SK-N-SH (cell line): ENCODE measurements at regions not wholly inside any gene's neighbourhood (a gene's known extent, or its start where the extent isn't known, plus 50 kb on each side); places are given as distances from the start of the nearest gene placed in this dataset.

Experiments
- CTCF ChIA-PET: fragments of 300-600, 350-600 bp; formaldehyde crosslinking; extraction: SDS; loops from one replicate; lab custom pipeline; 2021; lab: Yijun Ruan, JAX
- POLR2A ChIA-PET: fragments of 350-600 bp; sonication (Branson Sonifier 250); formaldehyde crosslinking; extraction: SDS; loops from one replicate; lab custom pipeline; 2020; ENCODE audit warnings: antibody characterized with exemption, inconsistent platforms; lab: Yijun Ruan, JAX
- DNase-seq: peaks from one replicate; pipeline ENCODE4 v3.0.0; 2012
- H2AFZ ChIP-seq: fragments of 200-600 bp; sonication (generic); 2 replicates; pipeline ENCODE4 v1.8.1; 2016; ENCODE audit warnings: antibody characterized with exemption, mild to moderate bottlenecking, low read depth
- H3F3A ChIP-seq: fragments of 200-600 bp; sonication (generic); replicated peaks from 2 replicates; pipeline ENCODE3; 2016; ENCODE audit warnings: antibody characterized with exemption, mild to moderate bottlenecking; ENCODE audit not compliant: insufficient read depth
- H3K27ac ChIP-seq, 2 experiments: fragments of 200-500 bp in 1 of 2; fragments of 200-600 bp in 1 of 2; sonication (Bioruptor generic) in 1 of 2; sonication (generic), shearing (Covaris generic) in 1 of 2; 2 replicates each; pipeline versions ENCODE4 v1.5.1 to v1.6.1; 2014 to 2016; ENCODE audit warnings: low read depth in 2 of 2, inconsistent platforms in 1 of 2, low read length in 1 of 2, mild to moderate bottlenecking in 1 of 2, mixed read lengths in 1 of 2
- H3K27me3 ChIP-seq: fragments of 200-600 bp; sonication (generic), shearing (Covaris generic); 2 replicates; pipeline ENCODE4 v1.6.1; 2016; ENCODE audit warnings: mixed run types; ENCODE audit not compliant: insufficient read depth
- H3K36me3 ChIP-seq, 2 experiments: fragments of 200-500 bp in 1 of 2; fragments of 200-600 bp in 1 of 2; sonication (Bioruptor generic) in 1 of 2; sonication (generic) in 1 of 2; replicated peaks in 1 of 2; 2 replicates each; pipeline versions ENCODE3 to v1.5.1; 2014 to 2016; ENCODE audit warnings: low read length in 1 of 2, mild to moderate bottlenecking in 1 of 2; ENCODE audit not compliant: insufficient read depth in 2 of 2, control insufficient read depth in 1 of 2
- H3K4me1 ChIP-seq, 2 experiments: fragments of 200-500 bp in 1 of 2; fragments of 200-600 bp in 1 of 2; sonication (Bioruptor generic) in 1 of 2; sonication (generic), shearing (Covaris generic) in 1 of 2; 2 replicates each; pipeline versions ENCODE4 v1.5.1 to v1.6.1; 2014 to 2016; ENCODE audit warnings: low read depth in 1 of 2, low read length in 1 of 2, mixed run types in 1 of 2; ENCODE audit not compliant: insufficient read depth in 2 of 2, control insufficient read depth in 1 of 2
- H3K4me2 ChIP-seq: fragments of 200-600 bp; sonication (generic), shearing (Covaris generic); 2 replicates; pipeline ENCODE4 v1.6.1; 2017; ENCODE audit warnings: mixed run types
- H3K4me3 ChIP-seq, 2 experiments: fragments of 200-500 bp in 1 of 2; fragments of 200-600 bp in 1 of 2; sonication (Bioruptor generic) in 1 of 2; sonication (generic), shearing (Covaris generic) in 1 of 2; 2 replicates each; pipeline versions ENCODE4 v1.5.1 to v1.8.1; 2014 to 2016; ENCODE audit warnings: low read depth in 2 of 2, inconsistent platforms in 1 of 2, low read length in 1 of 2, mild to moderate bottlenecking in 1 of 2, mixed read lengths in 1 of 2, moderate library complexity in 1 of 2
- H3K79me2 ChIP-seq: fragments of 200-600 bp; sonication (generic); 2 replicates; pipeline ENCODE4 v1.8.1; 2017; ENCODE audit warnings: mild to moderate bottlenecking; ENCODE audit not compliant: insufficient read depth
- H3K9ac ChIP-seq: fragments of 200-600 bp; sonication (generic); 2 replicates; pipeline ENCODE4 v1.6.1; 2017; ENCODE audit warnings: mixed run types
- H3K9me2 ChIP-seq: fragments of 200-600 bp; sonication (generic); 2 replicates; pipeline ENCODE4 v1.6.1; 2017; ENCODE audit warnings: mixed run types
- H3K9me3 ChIP-seq: fragments of 200-600 bp; sonication (generic); 2 replicates; pipeline ENCODE4 v1.6.1; 2017; ENCODE audit warnings: mixed run types, mild to moderate bottlenecking, moderate library complexity
- H4K20me1 ChIP-seq: fragments of 200-600 bp; sonication (generic); 2 replicates; pipeline ENCODE4 v1.6.1; 2017; ENCODE audit warnings: mild to moderate bottlenecking, mixed run types; ENCODE audit not compliant: insufficient read depth
- CHD2 ChIP-seq: fragments of 150-350 bp; IDR thresholded peaks from 2 replicates; pipeline ENCODE4 v1.6.1; 2018; ENCODE audit warnings: low read length; ENCODE audit not compliant: partially characterized antibody
- ELF1 ChIP-seq: IDR thresholded peaks from 2 replicates; pipeline ENCODE4 v1.4.0; 2012
- FOXJ3 ChIP-seq: sonication (generic); formaldehyde crosslinking; IDR thresholded peaks from 2 replicates; pipeline ENCODE4 v1.5.1; 2020; ENCODE audit warnings: mild to moderate bottlenecking, missing genetic modification reagents
- JUND ChIP-seq: IDR thresholded peaks from 2 replicates; pipeline ENCODE4 v1.4.0; 2012
- NFIC ChIP-seq: IDR thresholded peaks from 2 replicates; pipeline ENCODE4 v1.4.0; 2012; ENCODE audit warnings: borderline replicate concordance
- POLR2AphosphoS5 ChIP-seq: IDR thresholded peaks from 2 replicates; pipeline ENCODE4 v1.6.1; 2012; ENCODE audit warnings: low read depth, low read length
- RAD21 ChIP-seq: IDR thresholded peaks from 2 replicates; pipeline ENCODE4 v1.6.1; 2012; ENCODE audit warnings: mild to moderate bottlenecking, low read length
- TAF1 ChIP-seq: IDR thresholded peaks from 2 replicates; pipeline ENCODE4 v1.6.1; 2012; ENCODE audit warnings: low read depth, mild to moderate bottlenecking, low read length, moderate library complexity, borderline replicate concordance
- TCF12 ChIP-seq: IDR thresholded peaks from 2 replicates; pipeline ENCODE4 v1.4.0; 2012
- WGBS: methylation state at CpG from one replicate; pipeline ENCODE4 v1.1.6; 2017; ENCODE audit warnings: low lambda C conversion rate; 5-methylcytosine and 5-hydroxymethylcytosine counted together
- TF ChIP-seq, protein P1 (sequence below): fragments of 150-350 bp; IDR thresholded peaks from 2 replicates; pipeline ENCODE4 v1.6.1; 2017; ENCODE audit warnings: antibody characterized with exemption, low read length, low read depth, borderline replicate concordance
- TF ChIP-seq, protein P2 (sequence below): IDR thresholded peaks from 2 replicates; pipeline ENCODE4 v1.4.0; 2012; ENCODE audit warnings: low read depth
- TF ChIP-seq, protein P3 (sequence below): IDR thresholded peaks from 2 replicates; pipeline ENCODE4; 2012

DNA sequence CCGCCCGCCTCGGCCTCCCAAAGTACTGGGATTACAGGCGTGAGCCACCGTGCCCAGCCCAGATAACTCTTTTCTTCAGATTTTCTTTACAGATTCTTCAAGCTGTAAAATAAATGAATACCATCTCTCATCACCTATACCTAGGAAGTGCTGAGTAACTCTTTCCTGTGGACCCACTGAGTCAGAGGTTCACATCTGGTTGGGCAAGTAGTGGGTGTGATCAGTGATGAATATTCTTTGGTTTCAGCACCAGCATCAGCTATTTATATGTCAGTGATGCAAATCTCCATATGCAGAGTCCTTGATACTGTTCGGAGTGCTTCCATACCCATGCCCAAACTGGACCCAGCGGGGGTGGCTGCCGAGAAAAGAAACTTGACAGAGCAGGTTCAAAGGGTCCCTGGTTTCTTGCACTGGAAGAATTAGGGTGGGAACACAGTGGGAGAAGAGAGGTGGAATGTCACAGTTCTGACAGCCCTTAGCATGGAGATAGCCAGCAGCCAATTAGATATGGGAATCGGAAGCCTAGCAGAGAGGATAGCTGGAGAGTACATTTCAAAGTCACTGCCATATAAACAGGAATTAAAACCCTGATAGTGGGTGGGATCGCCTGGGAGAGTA, 64.9 kb upstream of the DDR1 start:
- no peaks in the 10 kb centered on the region for H3K9me2 ChIP-seq
- POLR2A ChIA-PET: no interaction called here
- peak overlapping the region in 1 of 2 experiments; percentile 80; a peak in 2 of 4 replicates for H3K27ac ChIP-seq
- H3K79me2 ChIP-seq: no peaks in the 10 kb centered on the region
- H3K9ac ChIP-seq: no peak overlapping the region
- no peaks in the 10 kb centered on the region for H3K9me3 ChIP-seq
- no peaks in the 10 kb centered on the region for H4K20me1 ChIP-seq
- no peaks in the 10 kb centered on the region for H3K36me3 ChIP-seq
- H3K4me2 ChIP-seq: no peak overlapping the region
- H3K27me3 ChIP-seq: no peaks in the 10 kb centered on the region
- CTCF ChIA-PET: interaction anchor here (0.9 to 4.0 kb wide), 5 partner anchors 9 to 260 kb away, joined by 3 to 26 read pairs (median 4); no protein-coding TSS in a partner anchor
- peaks cover 21% of the 10 kb centered on the region for H3F3A ChIP-seq
- peaks cover 0 to 28% of the 10 kb centered on the region in 2 experiments; a peak in 2 of 4 replicates for H3K4me1 ChIP-seq
- no peak overlapping the region for H3K4me3 ChIP-seq
- H2AFZ ChIP-seq: peak overlapping the region; percentile 58; the same call in 1 of the 2 replicates
- TF ChIP-seq CHD2: no peak
- no peak for TF ChIP-seq FOXJ3
- TF ChIP-seq POLR2AphosphoS5: no peak
- TF ChIP-seq, protein P1, sequence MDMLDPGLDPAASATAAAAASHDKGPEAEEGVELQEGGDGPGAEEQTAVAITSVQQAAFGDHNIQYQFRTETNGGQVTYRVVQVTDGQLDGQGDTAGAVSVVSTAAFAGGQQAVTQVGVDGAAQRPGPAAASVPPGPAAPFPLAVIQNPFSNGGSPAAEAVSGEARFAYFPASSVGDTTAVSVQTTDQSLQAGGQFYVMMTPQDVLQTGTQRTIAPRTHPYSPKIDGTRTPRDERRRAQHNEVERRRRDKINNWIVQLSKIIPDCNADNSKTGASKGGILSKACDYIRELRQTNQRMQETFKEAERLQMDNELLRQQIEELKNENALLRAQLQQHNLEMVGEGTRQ: no peak
- no peak for DNase-seq
- 92% methylated on average over 9 of the region's 10 CpGs for WGBS

DNA sequence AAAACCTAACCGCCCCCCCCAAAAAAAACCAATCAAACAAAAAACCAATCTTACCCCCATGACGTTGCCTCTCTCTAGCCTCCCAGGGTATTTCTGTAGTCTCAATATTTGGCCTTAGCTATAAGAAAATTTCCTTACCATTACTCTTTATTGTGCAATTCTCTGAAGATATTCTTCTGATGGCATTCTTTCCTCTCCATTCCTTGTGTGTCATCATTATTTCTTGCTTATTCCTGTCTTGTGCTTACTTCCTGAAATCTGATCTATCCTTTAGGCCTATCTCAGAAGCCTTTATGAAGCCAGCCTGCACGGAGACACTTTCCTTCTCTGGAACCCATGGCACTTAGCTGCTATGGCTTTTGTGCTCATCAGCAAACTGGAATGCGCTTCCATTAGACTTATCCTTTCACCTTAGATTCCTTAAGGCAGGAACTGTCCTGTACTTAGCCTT, 65.9 kb upstream of the DDR1 start:
- Histone ChIP-seq H2AFZ (peak overlapping the region; percentile 61; the same call in 1 of the 2 replicates), H3K9ac (peak overlapping the region; percentile 43)
- CTCF ChIA-PET: interaction anchor here (0.6 to 1.7 kb wide), 4 partner anchors 10 to 301 kb away, joined by 3 to 7 read pairs (median 4); no protein-coding TSS in a partner anchor

More for the DNA sequence above, 65.9 kb upstream of the DDR1 start:
- no peak for DNase-seq
- H3K4me1 ChIP-seq: peaks cover 0 to 33% of the 10 kb centered on the region in 2 experiments; a peak in 2 of 4 replicates
- H3K9me3 ChIP-seq: no peaks in the 10 kb centered on the region
- H3K79me2 ChIP-seq: no peaks in the 10 kb centered on the region
- H3K9me2 ChIP-seq: no peaks in the 10 kb centered on the region
- WGBS: 75% methylated on average over 4 of the region's 4 CpGs
- H3K27me3 ChIP-seq: no peaks in the 10 kb centered on the region
- H3K4me3 ChIP-seq: no peak overlapping the region
- POLR2A ChIA-PET: interaction anchor here (0.6 kb wide), 1 partner anchor 19 kb away, joined by 3 read pairs; no protein-coding TSS in a partner anchor
- no peaks in the 10 kb centered on the region for H4K20me1 ChIP-seq
- TF ChIP-seq, protein P2, sequence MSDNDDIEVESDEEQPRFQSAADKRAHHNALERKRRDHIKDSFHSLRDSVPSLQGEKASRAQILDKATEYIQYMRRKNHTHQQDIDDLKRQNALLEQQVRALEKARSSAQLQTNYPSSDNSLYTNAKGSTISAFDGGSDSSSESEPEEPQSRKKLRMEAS: peak; percentile 66; the same call in 1 of the 2 replicates
- 0 out of 2 replicates have a peak, but pooled peaks have one; percentile 33 for TF ChIP-seq POLR2AphosphoS5
- TF ChIP-seq JUND: 0 out of 2 replicates have a peak, but pooled peaks have one; percentile 8
- peak; percentile 92 for TF ChIP-seq ELF1
- TF ChIP-seq NFIC: 0 out of 2 replicates have a peak, but pooled peaks have one; percentile 21
- TF ChIP-seq RAD21: no peak
- peak; percentile 37; the same call in 1 of the 2 replicates for TF ChIP-seq TAF1
- peak; percentile 18; the same call in 1 of the 2 replicates for TF ChIP-seq TCF12
- TF ChIP-seq, protein P3, sequence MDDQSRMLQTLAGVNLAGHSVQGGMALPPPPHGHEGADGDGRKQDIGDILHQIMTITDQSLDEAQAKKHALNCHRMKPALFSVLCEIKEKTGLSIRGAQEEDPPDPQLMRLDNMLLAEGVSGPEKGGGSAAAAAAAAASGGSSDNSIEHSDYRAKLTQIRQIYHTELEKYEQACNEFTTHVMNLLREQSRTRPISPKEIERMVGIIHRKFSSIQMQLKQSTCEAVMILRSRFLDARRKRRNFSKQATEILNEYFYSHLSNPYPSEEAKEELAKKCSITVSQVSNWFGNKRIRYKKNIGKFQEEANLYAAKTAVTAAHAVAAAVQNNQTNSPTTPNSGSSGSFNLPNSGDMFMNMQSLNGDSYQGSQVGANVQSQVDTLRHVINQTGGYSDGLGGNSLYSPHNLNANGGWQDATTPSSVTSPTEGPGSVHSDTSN: no peak
- peak overlapping the region; percentile 5; the same call in 1 of the 2 replicates for H3K4me2 ChIP-seq
- H3K36me3 ChIP-seq: no peaks in the 10 kb centered on the region
- H3F3A ChIP-seq: peaks cover 21% of the 10 kb centered on the region
- H3K27ac ChIP-seq: peak overlapping the region; percentile 43 to 80; a peak in 3 of 4 replicates
